ENCODE measurements at regions not wholly inside any gene's neighbourhood (a gene's known extent, or its start where the extent isn't known, plus 50 kb on each side); places are given as distances from the start of the nearest gene placed in this dataset.

DNA sequence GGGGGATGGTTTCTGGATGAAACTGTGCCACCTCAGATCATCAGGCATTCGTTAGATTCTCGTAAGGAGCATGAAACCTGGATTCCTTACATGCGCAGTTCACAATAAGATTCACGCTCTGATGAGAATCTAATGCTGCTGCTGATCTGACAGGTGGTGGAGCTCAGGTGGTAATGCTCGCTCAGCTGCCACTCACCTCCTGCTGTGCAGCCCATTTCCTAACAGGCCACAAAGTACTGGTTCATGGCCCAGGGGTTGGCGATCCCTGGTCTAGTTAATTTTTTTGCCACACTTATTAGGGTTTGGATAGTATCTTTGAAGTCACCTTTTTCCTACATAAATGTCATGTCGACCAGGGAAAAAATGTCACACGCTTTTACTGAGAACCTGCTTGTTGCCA, 96.8 kb upstream of the MLIP start:
- no peak overlapping the region for H3K4me3 ChIP-seq (replicated peaks in 1 of 2; ENCODE audit: low read depth in 2 of 2, low read length in 2 of 2)
- TF ChIP-seq, protein P1, sequence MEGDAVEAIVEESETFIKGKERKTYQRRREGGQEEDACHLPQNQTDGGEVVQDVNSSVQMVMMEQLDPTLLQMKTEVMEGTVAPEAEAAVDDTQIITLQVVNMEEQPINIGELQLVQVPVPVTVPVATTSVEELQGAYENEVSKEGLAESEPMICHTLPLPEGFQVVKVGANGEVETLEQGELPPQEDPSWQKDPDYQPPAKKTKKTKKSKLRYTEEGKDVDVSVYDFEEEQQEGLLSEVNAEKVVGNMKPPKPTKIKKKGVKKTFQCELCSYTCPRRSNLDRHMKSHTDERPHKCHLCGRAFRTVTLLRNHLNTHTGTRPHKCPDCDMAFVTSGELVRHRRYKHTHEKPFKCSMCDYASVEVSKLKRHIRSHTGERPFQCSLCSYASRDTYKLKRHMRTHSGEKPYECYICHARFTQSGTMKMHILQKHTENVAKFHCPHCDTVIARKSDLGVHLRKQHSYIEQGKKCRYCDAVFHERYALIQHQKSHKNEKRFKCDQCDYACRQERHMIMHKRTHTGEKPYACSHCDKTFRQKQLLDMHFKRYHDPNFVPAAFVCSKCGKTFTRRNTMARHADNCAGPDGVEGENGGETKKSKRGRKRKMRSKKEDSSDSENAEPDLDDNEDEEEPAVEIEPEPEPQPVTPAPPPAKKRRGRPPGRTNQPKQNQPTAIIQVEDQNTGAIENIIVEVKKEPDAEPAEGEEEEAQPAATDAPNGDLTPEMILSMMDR (IDR thresholded peaks at IDR 0.05; ENCODE audit: low read depth, low read length), result no peak
- no peak for DNase-seq (ENCODE audit: low read depth in 2 of 2)

DNA sequence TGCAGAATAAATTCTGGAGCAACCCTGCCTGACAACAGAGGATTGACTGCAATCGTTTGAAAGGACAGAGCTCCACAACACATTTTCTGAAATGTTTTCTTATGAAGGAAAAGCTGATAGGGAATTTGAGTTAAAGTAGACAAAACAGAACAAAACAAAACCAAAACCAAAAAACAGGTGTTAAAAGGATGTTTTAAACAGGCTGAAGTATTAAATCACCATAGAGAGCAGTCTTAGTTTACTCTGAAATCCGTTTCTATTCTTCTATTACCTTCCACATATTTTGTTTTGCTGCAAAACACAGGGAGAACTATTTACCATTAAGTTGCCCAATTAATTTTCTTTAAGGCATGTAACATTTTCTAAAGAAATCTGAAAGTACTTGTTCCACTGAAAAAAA, 93.4 kb upstream of the MLIP start:
- DNase-seq (ENCODE audit: low read depth in 2 of 2), result no peak

DNA sequence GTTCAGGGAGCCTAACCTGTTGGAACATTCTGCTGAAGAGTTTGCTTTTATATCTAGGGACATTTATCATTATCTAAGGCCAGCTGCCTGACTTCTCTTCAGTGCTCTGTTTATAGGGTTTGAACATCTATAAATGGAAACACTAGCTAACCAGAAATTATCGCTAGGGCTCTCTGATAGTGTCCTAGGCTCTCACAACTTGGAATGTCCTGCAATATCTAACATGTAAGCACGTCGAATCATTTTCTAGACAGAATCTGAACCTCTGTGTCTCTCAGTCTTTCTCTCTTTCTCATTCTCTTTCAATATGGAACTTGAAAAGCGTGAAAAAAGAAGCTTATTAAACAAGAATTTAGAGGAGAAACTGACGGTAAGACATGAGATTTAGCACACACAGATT, 92.5 kb upstream of the MLIP start:
- no peak for DNase-seq (ENCODE audit: low read depth in 2 of 2)
- no peak overlapping the region for H3K4me3 ChIP-seq (replicated peaks in 1 of 2; ENCODE audit: low read depth in 2 of 2, low read length in 2 of 2)
- TF ChIP-seq, protein P1 (IDR thresholded peaks at IDR 0.05; ENCODE audit: low read depth, low read length), result no peak

More for the DNA sequence above, 93.4 kb upstream of the MLIP start:
- TF ChIP-seq, protein P1 (IDR thresholded peaks at IDR 0.05; ENCODE audit: low read depth, low read length), result no peak
- no peak overlapping the region for H3K4me3 ChIP-seq (replicated peaks in 1 of 2; ENCODE audit: low read depth in 2 of 2, low read length in 2 of 2)

DNA sequence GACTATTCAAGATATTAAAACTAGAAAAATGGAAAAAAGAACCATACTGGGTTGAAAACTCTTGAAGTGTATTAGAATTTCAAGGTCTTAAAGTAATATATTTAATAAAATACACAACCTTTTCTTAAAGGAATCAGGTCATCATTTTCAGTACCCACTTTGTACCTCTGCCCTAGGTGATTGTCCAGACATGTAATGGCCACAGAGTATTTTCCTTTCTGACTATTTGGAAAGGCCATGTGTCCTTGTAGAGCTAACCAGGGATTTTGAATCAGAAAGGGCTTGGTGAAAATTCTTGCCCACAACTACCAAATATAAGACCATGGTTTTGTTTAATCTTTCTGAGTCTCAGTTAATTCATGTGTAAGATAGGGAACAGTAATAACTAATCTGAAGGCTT, 91.4 kb upstream of the MLIP start:
- H3K4me3 ChIP-seq (replicated peaks in 1 of 2; ENCODE audit: low read depth in 2 of 2, low read length in 2 of 2), result no peak overlapping the region
- TF ChIP-seq, protein P1 (IDR thresholded peaks at IDR 0.05; ENCODE audit: low read depth, low read length), result no peak
- DNase-seq (ENCODE audit: low read depth in 2 of 2), result no peak

DNA sequence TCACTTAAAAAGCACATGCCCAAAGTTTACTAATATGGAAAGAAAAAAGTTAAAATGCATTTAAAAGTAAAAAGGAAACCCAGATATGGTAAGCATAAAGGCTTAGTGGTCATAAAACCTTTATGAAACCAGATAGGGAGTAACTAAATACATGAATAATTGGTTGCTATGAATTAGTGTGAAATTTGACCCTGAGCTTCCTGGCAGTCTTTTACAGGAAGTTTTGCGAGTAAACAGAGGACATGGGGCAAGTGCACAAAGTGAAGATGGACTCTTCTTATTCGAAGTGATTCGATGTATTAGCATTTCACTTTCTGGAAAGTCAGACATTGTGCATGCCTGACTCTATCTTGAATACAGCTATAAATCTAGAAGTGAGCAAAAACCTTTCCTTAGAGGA, 90.9 kb upstream of the MLIP start:
- no peak for DNase-seq (ENCODE audit: low read depth in 2 of 2)
- TF ChIP-seq, protein P1 (IDR thresholded peaks at IDR 0.05; ENCODE audit: low read depth, low read length), result no peak
- H3K4me3 ChIP-seq (replicated peaks in 1 of 2; ENCODE audit: low read depth in 2 of 2, low read length in 2 of 2), result no peak overlapping the region

DNA sequence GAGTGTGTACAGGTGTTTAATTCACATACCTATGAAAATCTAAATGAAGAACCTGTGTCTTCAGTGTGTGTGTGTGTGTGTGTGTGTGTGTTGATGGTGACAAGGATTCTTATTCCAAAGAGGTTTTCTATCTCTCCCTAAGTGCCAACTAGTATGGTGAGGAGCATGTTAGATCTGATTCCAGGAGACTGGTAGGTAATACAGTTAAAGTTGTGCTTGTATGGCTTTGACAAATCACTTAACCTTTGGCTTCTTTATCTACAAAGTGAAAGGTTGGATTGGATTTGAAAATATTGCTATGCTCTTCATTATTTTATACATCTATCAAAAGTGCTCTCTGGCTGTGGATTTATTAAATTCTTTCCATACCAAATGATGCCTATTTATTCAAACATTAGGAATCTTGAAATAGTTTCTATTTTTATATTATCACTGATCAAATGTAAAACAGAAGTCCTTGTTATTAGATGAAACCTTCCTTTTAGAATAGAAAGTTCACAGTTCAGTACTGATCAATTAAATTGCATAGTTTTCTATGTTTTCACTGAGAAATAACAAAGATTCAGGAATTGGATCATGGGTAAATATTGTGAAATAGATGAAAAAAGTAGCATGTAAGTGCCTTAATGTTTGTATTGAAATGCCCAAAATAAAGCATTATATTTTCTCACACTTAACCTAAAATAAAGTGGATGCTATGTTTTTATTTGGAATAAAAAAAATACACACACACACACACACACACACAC, 84.4 kb upstream of the MLIP start:
- no peak for DNase-seq (ENCODE audit: low read depth in 2 of 2)
- TF ChIP-seq, protein P1 (IDR thresholded peaks at IDR 0.05; ENCODE audit: low read depth, low read length), result no peak
- H3K4me3 ChIP-seq (replicated peaks in 1 of 2; ENCODE audit: low read depth in 2 of 2, low read length in 2 of 2), result no peak overlapping the region

DNA sequence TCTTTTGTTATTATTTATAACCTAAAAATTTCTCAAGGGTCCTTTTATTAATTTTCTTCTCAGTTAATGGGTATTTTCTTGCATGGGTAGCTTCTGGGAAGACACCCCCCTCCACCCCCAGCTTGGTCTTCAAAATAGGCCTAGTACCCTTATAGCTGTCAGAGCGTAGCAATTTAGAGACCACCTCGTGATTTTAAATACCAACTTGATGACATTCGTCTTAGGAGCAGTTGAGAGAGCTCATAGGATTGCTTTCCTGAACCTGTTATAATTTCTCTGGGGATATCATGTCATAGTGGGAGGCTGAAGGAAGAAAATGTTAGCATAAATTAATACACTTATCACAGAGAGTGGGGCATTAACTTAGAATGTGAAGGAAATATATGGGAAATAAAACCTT, 83.1 kb upstream of the MLIP start:
- no peak for DNase-seq (ENCODE audit: low read depth in 2 of 2)
- no peak overlapping the region for H3K4me3 ChIP-seq (replicated peaks in 1 of 2; ENCODE audit: low read depth in 2 of 2, low read length in 2 of 2)
- TF ChIP-seq, protein P1 (IDR thresholded peaks at IDR 0.05; ENCODE audit: low read depth, low read length), result no peak
